Upper lobe of left lung (tissue), 4 donors: ENCODE measurements at regions not wholly inside any gene's neighbourhood (a gene's known extent, or its start where the extent isn't known, plus 50 kb on each side); places are given as distances from the start of the nearest gene placed in this dataset.

ENCODE experiments used
- EP300 ChIP-seq, 4 donors: sonication (generic); formaldehyde crosslinking; IDR thresholded peaks; one replicate each; pipeline ENCODE4 v1.5.1; 2017; ENCODE audit warnings: antibody characterized with exemption in 4 of 4, control low read depth in 2 of 4
- POLR2A ChIP-seq, 4 donors: fragments of 450-650 bp; IDR thresholded peaks; one replicate each; pipeline ENCODE4 v1.5.1; 2016 to 2017; ENCODE audit warnings: antibody characterized with exemption in 4 of 4, mild to moderate bottlenecking in 2 of 4
- TF ChIP-seq, protein P1 (sequence below), 6 experiments: fragments of 450-650 bp in 4 of 6; fragments of 200-600 bp in 2 of 6; sonication (generic) in 2 of 6; IDR thresholded peaks; one replicate each; pipeline ENCODE4 v1.5.1; 2016 to 2019; ENCODE audit warnings: antibody characterized with exemption in 6 of 6

DNA sequence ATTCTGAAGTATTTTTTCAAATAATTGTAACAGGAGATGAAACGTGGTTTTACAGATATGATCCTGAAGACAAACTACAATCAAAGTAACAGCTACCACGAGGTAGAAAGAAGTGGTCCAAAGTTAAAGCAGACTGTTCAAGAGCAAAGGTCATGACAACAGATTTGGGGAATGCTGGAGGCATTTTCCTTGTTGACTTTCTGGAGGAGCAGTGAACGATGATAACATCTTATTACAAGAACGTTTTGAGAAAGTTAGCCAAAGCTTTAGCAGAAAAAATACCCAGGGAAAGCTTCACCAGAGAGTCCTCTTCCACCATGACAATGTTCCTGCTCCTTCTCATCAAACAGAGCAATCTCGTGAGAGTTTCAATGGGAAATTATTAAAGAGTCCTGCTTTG, 145.4 kb upstream of the NREP start:
- TF ChIP-seq, protein P1, sequence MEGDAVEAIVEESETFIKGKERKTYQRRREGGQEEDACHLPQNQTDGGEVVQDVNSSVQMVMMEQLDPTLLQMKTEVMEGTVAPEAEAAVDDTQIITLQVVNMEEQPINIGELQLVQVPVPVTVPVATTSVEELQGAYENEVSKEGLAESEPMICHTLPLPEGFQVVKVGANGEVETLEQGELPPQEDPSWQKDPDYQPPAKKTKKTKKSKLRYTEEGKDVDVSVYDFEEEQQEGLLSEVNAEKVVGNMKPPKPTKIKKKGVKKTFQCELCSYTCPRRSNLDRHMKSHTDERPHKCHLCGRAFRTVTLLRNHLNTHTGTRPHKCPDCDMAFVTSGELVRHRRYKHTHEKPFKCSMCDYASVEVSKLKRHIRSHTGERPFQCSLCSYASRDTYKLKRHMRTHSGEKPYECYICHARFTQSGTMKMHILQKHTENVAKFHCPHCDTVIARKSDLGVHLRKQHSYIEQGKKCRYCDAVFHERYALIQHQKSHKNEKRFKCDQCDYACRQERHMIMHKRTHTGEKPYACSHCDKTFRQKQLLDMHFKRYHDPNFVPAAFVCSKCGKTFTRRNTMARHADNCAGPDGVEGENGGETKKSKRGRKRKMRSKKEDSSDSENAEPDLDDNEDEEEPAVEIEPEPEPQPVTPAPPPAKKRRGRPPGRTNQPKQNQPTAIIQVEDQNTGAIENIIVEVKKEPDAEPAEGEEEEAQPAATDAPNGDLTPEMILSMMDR (IDR thresholded peaks at IDR 0.05) = no peak
- TF ChIP-seq EP300 (IDR thresholded peaks at IDR 0.05) (no peak), POLR2A (IDR thresholded peaks at IDR 0.05) (no peak)
